ENCODE measurements at regions not wholly inside any gene's neighbourhood (a gene's known extent, or its start where the extent isn't known, plus 50 kb on each side); places are given as distances from the start of the nearest gene placed in this dataset.

DNA sequence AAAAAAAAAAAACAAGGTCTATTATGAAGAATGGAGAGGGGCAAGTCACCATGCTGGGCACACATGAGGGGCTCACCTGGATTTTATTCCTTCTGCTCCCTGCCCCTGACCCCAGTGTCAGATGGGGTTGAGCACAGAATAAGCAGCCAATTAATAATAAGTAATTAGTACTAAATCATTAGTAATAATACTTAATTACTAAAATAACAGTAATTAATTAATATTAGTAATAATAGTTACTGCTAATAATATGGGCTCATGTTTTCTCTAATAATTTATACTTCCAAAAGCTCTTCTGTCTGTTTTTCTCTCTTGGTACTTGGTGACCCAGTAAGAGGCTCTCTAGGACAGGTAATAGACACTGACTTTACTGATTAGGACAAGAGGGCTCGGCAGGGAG lies 360.9 kb downstream of the VRK1 start:
- H3K9me3 ChIP-seq (ENCODE audit: insufficient read depth, low read depth, low read length) = peaks cover 12% of the 10 kb centered on the region

DNA sequence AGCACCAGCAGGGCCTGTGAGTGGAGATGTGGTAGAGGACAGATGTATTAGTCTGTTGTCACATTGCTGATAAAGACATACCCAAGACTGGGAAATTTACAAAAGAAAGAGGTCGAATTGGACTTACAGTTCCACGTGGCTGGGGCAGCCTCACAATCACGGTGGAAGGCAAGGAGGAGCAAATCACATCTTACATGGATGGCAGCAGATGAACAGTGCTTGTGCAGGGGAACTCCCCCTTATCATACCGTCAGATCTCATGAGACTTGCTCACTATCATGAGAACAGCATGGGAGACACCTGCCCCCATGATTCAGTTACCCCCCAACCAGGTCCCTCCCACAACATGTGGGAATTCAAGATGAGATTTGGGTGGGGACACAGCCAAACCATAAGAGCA lies 361.9 kb downstream of the VRK1 start:
- Histone ChIP-seq H2AFZ (ENCODE audit: insufficient read depth, low read length, poor library complexity) (no peak overlapping the region), H4K8ac (ENCODE audit: low read depth, low read length) (no peak overlapping the region), H2AK5ac (ENCODE audit: low read length) (no peak overlapping the region), H3K14ac (ENCODE audit: low read length) (no peak overlapping the region), H4K12ac (ENCODE audit: low read depth, low read length) (no peak overlapping the region), H3K23ac (ENCODE audit: low read length) (no peak overlapping the region), H3K4ac (ENCODE audit: low read depth, low read length) (no peak overlapping the region), H2BK5ac (ENCODE audit: low read depth, low read length, poor library complexity) (no peak overlapping the region), H3K36me3 (ENCODE audit: control insufficient read depth in 1 of 2, insufficient read depth in 2 of 2, low read length in 2 of 2) (no peaks in the 10 kb centered on the region), H3K9me3 (ENCODE audit: insufficient read depth, low read depth, low read length) (peaks cover 12% of the 10 kb centered on the region), H3K4me2 (ENCODE audit: low read length) (no peak overlapping the region), H3K79me2 (ENCODE audit: control insufficient read depth, insufficient read depth, low read length, poor library complexity) (no peaks in the 10 kb centered on the region), H3K27ac (ENCODE audit: low read depth, low read length) (no peak overlapping the region), H2BK120ac (ENCODE audit: insufficient read depth, low read length, poor library complexity) (no peak overlapping the region), H3K4me1 (ENCODE audit: control insufficient read depth in 1 of 2, insufficient read depth in 2 of 2, low read length in 2 of 2) (no peaks in the 10 kb centered on the region), H3K9ac (ENCODE audit: low read length) (no peak overlapping the region), H3K4me3 (ENCODE audit: low read depth, low read length) (no peak overlapping the region), H3K18ac (ENCODE audit: low read length) (no peak overlapping the region), H3K79me1 (ENCODE audit: low read length) (no peaks in the 10 kb centered on the region), H2BK12ac (ENCODE audit: low read length) (no peak overlapping the region), H3K27me3 (ENCODE audit: insufficient read depth, low read length) (no peaks in the 10 kb centered on the region), H4K91ac (ENCODE audit: low read depth, low read length) (no peak overlapping the region)
- no peak for DNase-seq
- WGBS (ENCODE audit: extremely low coverage, insufficient coverage, insufficient read length) = no CpG with 5 or more reads among the region's 4 CpGs

More for the DNA sequence above, 360.9 kb downstream of the VRK1 start:
- Histone ChIP-seq H2AK5ac (ENCODE audit: low read length) (no peak overlapping the region), H3K14ac (ENCODE audit: low read length) (no peak overlapping the region), H3K4me1 (ENCODE audit: control insufficient read depth in 1 of 2, insufficient read depth in 2 of 2, low read length in 2 of 2) (no peaks in the 10 kb centered on the region), H2BK12ac (ENCODE audit: low read length) (no peak overlapping the region), H2BK120ac (ENCODE audit: insufficient read depth, low read length, poor library complexity) (no peak overlapping the region), H3K23ac (ENCODE audit: low read length) (no peak overlapping the region), H3K27ac (ENCODE audit: low read depth, low read length) (no peak overlapping the region), H3K4me3 (ENCODE audit: low read depth, low read length) (no peak overlapping the region), H4K12ac (ENCODE audit: low read depth, low read length) (no peak overlapping the region), H3K9ac (ENCODE audit: low read length) (no peak overlapping the region), H2AFZ (ENCODE audit: insufficient read depth, low read length, poor library complexity) (no peak overlapping the region), H3K18ac (ENCODE audit: low read length) (no peak overlapping the region), H4K91ac (ENCODE audit: low read depth, low read length) (no peak overlapping the region), H3K27me3 (ENCODE audit: insufficient read depth, low read length) (no peaks in the 10 kb centered on the region), H3K4ac (ENCODE audit: low read depth, low read length) (no peak overlapping the region), H3K36me3 (ENCODE audit: control insufficient read depth in 1 of 2, insufficient read depth in 2 of 2, low read length in 2 of 2) (no peaks in the 10 kb centered on the region), H3K79me2 (ENCODE audit: control insufficient read depth, insufficient read depth, low read length, poor library complexity) (no peaks in the 10 kb centered on the region), H4K8ac (ENCODE audit: low read depth, low read length) (no peak overlapping the region), H2BK5ac (ENCODE audit: low read depth, low read length, poor library complexity) (no peak overlapping the region), H3K79me1 (ENCODE audit: low read length) (no peaks in the 10 kb centered on the region), H3K4me2 (ENCODE audit: low read length) (no peak overlapping the region)
- no peak for DNase-seq
- no CpG with 5 or more reads among the region's 1 CpG for WGBS (ENCODE audit: extremely low coverage, insufficient coverage, insufficient read length)

DNA sequence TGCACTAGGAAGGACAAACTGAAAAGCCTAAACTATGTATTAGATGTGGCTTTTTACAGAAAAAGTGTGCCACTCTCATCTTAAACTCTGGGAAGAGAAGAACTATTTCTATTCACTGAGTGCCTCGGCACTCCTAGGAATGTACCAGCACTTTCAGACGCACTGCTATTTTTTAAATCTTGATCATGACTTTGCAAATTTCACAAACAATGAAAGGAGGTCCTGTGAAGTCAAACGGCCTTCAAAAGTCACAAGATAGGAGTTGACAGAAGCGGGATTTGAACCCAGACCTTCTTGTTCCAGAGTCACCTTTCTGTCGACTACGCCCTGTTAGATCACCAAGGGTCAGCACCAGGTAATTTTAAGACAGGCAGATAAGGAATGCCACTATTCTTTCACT lies 365.4 kb downstream of the VRK1 start:
- Histone ChIP-seq H3K79me2 (ENCODE audit: control insufficient read depth, insufficient read depth, low read length, poor library complexity) (no peaks in the 10 kb centered on the region), H3K27ac (ENCODE audit: low read depth, low read length) (no peak overlapping the region), H3K18ac (ENCODE audit: low read length) (no peak overlapping the region), H2BK120ac (ENCODE audit: insufficient read depth, low read length, poor library complexity) (no peak overlapping the region), H2AFZ (ENCODE audit: insufficient read depth, low read length, poor library complexity) (no peak overlapping the region), H3K9ac (ENCODE audit: low read length) (no peak overlapping the region), H3K14ac (ENCODE audit: low read length) (no peak overlapping the region), H4K8ac (ENCODE audit: low read depth, low read length) (no peak overlapping the region), H3K9me3 (ENCODE audit: insufficient read depth, low read depth, low read length) (peaks cover 12% of the 10 kb centered on the region), H3K4ac (ENCODE audit: low read depth, low read length) (no peak overlapping the region), H3K4me2 (ENCODE audit: low read length) (no peak overlapping the region), H3K36me3 (ENCODE audit: control insufficient read depth in 1 of 2, insufficient read depth in 2 of 2, low read length in 2 of 2) (no peaks in the 10 kb centered on the region), H2BK5ac (ENCODE audit: low read depth, low read length, poor library complexity) (no peak overlapping the region), H4K91ac (ENCODE audit: low read depth, low read length) (no peak overlapping the region), H3K79me1 (ENCODE audit: low read length) (no peaks in the 10 kb centered on the region), H3K4me3 (ENCODE audit: low read depth, low read length) (no peak overlapping the region), H4K12ac (ENCODE audit: low read depth, low read length) (no peak overlapping the region), H3K27me3 (ENCODE audit: insufficient read depth, low read length) (no peaks in the 10 kb centered on the region), H2AK5ac (ENCODE audit: low read length) (no peak overlapping the region), H3K4me1 (ENCODE audit: control insufficient read depth in 1 of 2, insufficient read depth in 2 of 2, low read length in 2 of 2) (no peaks in the 10 kb centered on the region), H3K23ac (ENCODE audit: low read length) (no peak overlapping the region), H2BK12ac (ENCODE audit: low read length) (no peak overlapping the region)
- no peak for DNase-seq
- WGBS (ENCODE audit: extremely low coverage, insufficient coverage, insufficient read length) = no CpG with 5 or more reads among the region's 6 CpGs

DNA sequence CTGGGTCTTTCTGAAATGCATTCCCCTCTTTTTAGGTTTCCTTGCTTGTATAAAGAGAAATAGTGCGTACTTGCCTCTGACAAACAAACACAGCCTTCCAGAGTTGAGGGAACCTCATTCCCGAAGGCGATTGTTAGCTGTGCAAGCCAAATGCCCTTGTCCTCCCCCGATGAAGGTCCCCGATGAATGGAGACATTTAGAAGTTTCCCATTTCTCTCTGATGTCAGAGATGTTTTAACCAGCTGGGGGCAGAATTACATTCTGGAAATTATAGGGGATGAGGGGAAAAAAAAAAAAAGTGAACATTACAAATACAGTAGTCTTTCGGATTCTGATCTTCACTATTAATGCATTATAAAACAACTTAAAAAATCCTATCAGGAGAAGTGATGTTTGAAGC lies 366.8 kb downstream of the VRK1 start:
- H3K27ac ChIP-seq (ENCODE audit: low read depth, low read length) = no peak overlapping the region
- no peak overlapping the region for H3K4me3 ChIP-seq (ENCODE audit: low read depth, low read length)
- H3K79me1 ChIP-seq (ENCODE audit: low read length) = no peaks in the 10 kb centered on the region
- H2AFZ ChIP-seq (ENCODE audit: insufficient read depth, low read length, poor library complexity) = no peak overlapping the region
- no peak overlapping the region for H2BK120ac ChIP-seq (ENCODE audit: insufficient read depth, low read length, poor library complexity)
- no peak overlapping the region for H3K4me2 ChIP-seq (ENCODE audit: low read length)
- no peaks in the 10 kb centered on the region for H3K4me1 ChIP-seq (ENCODE audit: control insufficient read depth in 1 of 2, insufficient read depth in 2 of 2, low read length in 2 of 2)
- H3K79me2 ChIP-seq (ENCODE audit: control insufficient read depth, insufficient read depth, low read length, poor library complexity) = no peaks in the 10 kb centered on the region
- H4K91ac ChIP-seq (ENCODE audit: low read depth, low read length) = no peak overlapping the region
- no peak overlapping the region for H3K4ac ChIP-seq (ENCODE audit: low read depth, low read length)
- H2BK12ac ChIP-seq (ENCODE audit: low read length) = no peak overlapping the region
- H3K18ac ChIP-seq (ENCODE audit: low read length) = no peak overlapping the region
- WGBS (ENCODE audit: extremely low coverage, insufficient coverage, insufficient read length) = no CpG with 5 or more reads among the region's 6 CpGs
- no peak overlapping the region for H4K8ac ChIP-seq (ENCODE audit: low read depth, low read length)
- H2BK5ac ChIP-seq (ENCODE audit: low read depth, low read length, poor library complexity) = no peak overlapping the region
- no peak overlapping the region for H4K12ac ChIP-seq (ENCODE audit: low read depth, low read length)
- H3K9me3 ChIP-seq (ENCODE audit: insufficient read depth, low read depth, low read length) = peaks cover 10% of the 10 kb centered on the region
- H3K9ac ChIP-seq (ENCODE audit: low read length) = no peak overlapping the region
- DNase-seq = no peak
- H3K27me3 ChIP-seq (ENCODE audit: insufficient read depth, low read length) = no peaks in the 10 kb centered on the region
- no peak overlapping the region for H2AK5ac ChIP-seq (ENCODE audit: low read length)
- no peak overlapping the region for H3K14ac ChIP-seq (ENCODE audit: low read length)
- H3K23ac ChIP-seq (ENCODE audit: low read length) = no peak overlapping the region
- no peaks in the 10 kb centered on the region for H3K36me3 ChIP-seq (ENCODE audit: control insufficient read depth in 1 of 2, insufficient read depth in 2 of 2, low read length in 2 of 2)
